ENCODE measurements at regions not wholly inside any gene's neighbourhood (a gene's known extent, or its start where the extent isn't known, plus 50 kb on each side); places are given as distances from the start of the nearest gene placed in this dataset.

GRCh38 chr4:79087071-79087470 lies 147.8 kb upstream of the PAQR3 start:
- Mint-ChIP-seq H3K4me3 (no peak overlapping the region), H3K9me3 (ENCODE audit: insufficient read depth) (peaks cover 9% of the 10 kb centered on the region), H3K27ac (no peak overlapping the region), H3K27me3 (no peaks in the 10 kb centered on the region), H3K4me1 (no peaks in the 10 kb centered on the region)
- Histone ChIP-seq H2AFZ (ENCODE audit: insufficient read depth, low read depth, low read length, poor library complexity, severe bottlenecking) (no peak overlapping the region), H3K9me3 (ENCODE audit: control extremely low read depth in 1 of 3, control insufficient read depth in 2 of 3, insufficient read depth in 1 of 3, low read length in 2 of 3) (no peaks in the 10 kb centered on the region), H4K20me1 (ENCODE audit: control insufficient read depth, insufficient read depth, low read length, poor library complexity, severe bottlenecking) (no peaks in the 10 kb centered on the region), H3K36me3 (replicated peaks in 1 of 2; ENCODE audit: control extremely low read depth in 1 of 2, control insufficient read depth in 1 of 2, extremely low read depth in 1 of 2, insufficient read depth in 2 of 2, low read length in 1 of 2) (no peaks in the 10 kb centered on the region), H3K4me2 (replicated peaks; ENCODE audit: low read depth, low read length, poor library complexity, severe bottlenecking) (no peak overlapping the region), H3K27me3 (replicated peaks in 1 of 4; ENCODE audit: control extremely low read depth in 1 of 4, control insufficient read depth in 3 of 4, insufficient read depth in 4 of 4, low read length in 3 of 4) (no peaks in the 10 kb centered on the region), H3K4me1 (ENCODE audit: control insufficient read depth in 2 of 2, insufficient read depth in 2 of 2, low read length in 2 of 2) (no peaks in the 10 kb centered on the region), H3K4me3 (ENCODE audit: control extremely low read depth in 1 of 5, extremely low read depth in 1 of 5, insufficient read depth in 1 of 5, low read depth in 2 of 5, low read length in 4 of 5) (no peak overlapping the region), H3K27ac (ENCODE audit: low read length in 2 of 2) (no peak overlapping the region), H3K9ac (ENCODE audit: low read length) (no peak overlapping the region), H3K79me2 (ENCODE audit: control insufficient read depth, insufficient read depth, low read length) (no peaks in the 10 kb centered on the region)
- intact Hi-C loops (cut with micrococcal nuclease): no loop called here
- POLR2A ChIA-PET: no interaction called here
- ATAC-seq (ENCODE audit: low read depth) (no peak), DNase-seq (no peak)
- no CpG with 5 or more reads among the region's 3 CpGs for WGBS (ENCODE audit: insufficient coverage)
- no peak for TF ChIP-seq EZH2 (IDR thresholded peaks at IDR 0.05; ENCODE audit: borderline replicate concordance, insufficient read depth, low read depth, low read length, poor library complexity, severe bottlenecking)
- TF ChIP-seq CTCF (IDR thresholded peaks at IDR 0.05): no peak
- CTCF ChIA-PET: no interaction called here

GRCh38 chr4:79083406-79084010 lies 144.3 kb upstream of the PAQR3 start:
- Histone ChIP-seq H3K4me2 (replicated peaks; ENCODE audit: low read depth, low read length, poor library complexity, severe bottlenecking) (no peak overlapping the region), H3K4me1 (ENCODE audit: control insufficient read depth in 2 of 2, insufficient read depth in 2 of 2, low read length in 2 of 2) (no peaks in the 10 kb centered on the region), H3K9ac (ENCODE audit: low read length) (no peak overlapping the region), H3K27ac (ENCODE audit: low read length in 2 of 2) (no peak overlapping the region), H3K79me2 (ENCODE audit: control insufficient read depth, insufficient read depth, low read length) (no peaks in the 10 kb centered on the region), H3K27me3 (replicated peaks in 1 of 4; ENCODE audit: control extremely low read depth in 1 of 4, control insufficient read depth in 3 of 4, insufficient read depth in 4 of 4, low read length in 3 of 4) (no peaks in the 10 kb centered on the region), H3K9me3 (ENCODE audit: control extremely low read depth in 1 of 3, control insufficient read depth in 2 of 3, insufficient read depth in 1 of 3, low read length in 2 of 3) (peaks cover 0 to 1% (median 0%) of the 10 kb centered on the region in 3 donors), H3K36me3 (replicated peaks in 1 of 2; ENCODE audit: control extremely low read depth in 1 of 2, control insufficient read depth in 1 of 2, extremely low read depth in 1 of 2, insufficient read depth in 2 of 2, low read length in 1 of 2) (no peaks in the 10 kb centered on the region), H4K20me1 (ENCODE audit: control insufficient read depth, insufficient read depth, low read length, poor library complexity, severe bottlenecking) (no peaks in the 10 kb centered on the region), H3K4me3 (ENCODE audit: control extremely low read depth in 1 of 5, extremely low read depth in 1 of 5, insufficient read depth in 1 of 5, low read depth in 2 of 5, low read length in 4 of 5) (no peak overlapping the region), H2AFZ (ENCODE audit: insufficient read depth, low read depth, low read length, poor library complexity, severe bottlenecking) (no peak overlapping the region)
- TF ChIP-seq CTCF (IDR thresholded peaks at IDR 0.05) (no peak), EZH2 (IDR thresholded peaks at IDR 0.05; ENCODE audit: borderline replicate concordance, insufficient read depth, low read depth, low read length, poor library complexity, severe bottlenecking) (no peak)
- peaks cover 12% of the 10 kb centered on the region for H3K9me3 Mint-ChIP-seq (ENCODE audit: insufficient read depth)
- H3K27ac Mint-ChIP-seq: no peak overlapping the region
- H3K4me1 Mint-ChIP-seq: no peaks in the 10 kb centered on the region
- no peaks in the 10 kb centered on the region for H3K27me3 Mint-ChIP-seq
- ATAC-seq (ENCODE audit: low read depth): no peak
- no CpG with 5 or more reads among the region's 2 CpGs for WGBS (ENCODE audit: insufficient coverage)
- intact Hi-C loops (cut with micrococcal nuclease): no loop called here
- H3K4me3 Mint-ChIP-seq: no peak overlapping the region
- POLR2A ChIA-PET: no interaction called here
- CTCF ChIA-PET: no interaction called here
- no peak for DNase-seq
